ENCODE measurements at regions not wholly inside any gene's neighbourhood (a gene's known extent, or its start where the extent isn't known, plus 50 kb on each side); places are given as distances from the start of the nearest gene placed in this dataset.
"Not testable (repeated sequence)": the region's sequence is repeated elsewhere in the genome, so short reads cannot be mapped to it uniquely, and the experiment has no call there.

DNA sequence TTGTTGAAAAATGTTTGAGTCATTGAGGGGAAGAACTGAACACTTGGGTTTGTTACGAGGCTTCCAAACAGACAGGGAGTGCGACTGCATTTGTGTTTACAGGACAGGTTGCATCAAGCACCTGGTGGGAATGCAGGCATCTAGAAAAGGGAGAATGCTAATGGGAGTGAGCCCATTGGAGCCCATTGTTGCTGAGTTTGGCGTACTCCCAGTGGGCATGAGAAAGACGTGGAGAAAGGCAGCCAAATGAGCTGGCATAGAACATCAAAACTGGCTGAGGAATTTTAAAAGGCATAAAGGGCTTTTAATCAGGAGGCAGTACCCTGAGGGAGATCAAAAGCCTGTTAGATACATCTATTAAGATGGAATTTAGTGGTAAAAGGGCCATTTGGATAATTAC, 171.6 kb upstream of the NPSR1 start:
- no peak for DNase-seq (ENCODE audit: low read depth in 2 of 2)

- no peak for DNase-seq (ENCODE audit: low read depth in 2 of 2)
Measured at GRCh38 chr7:34487391-34488115, 170.5 kb upstream of the NPSR1 start.

DNA sequence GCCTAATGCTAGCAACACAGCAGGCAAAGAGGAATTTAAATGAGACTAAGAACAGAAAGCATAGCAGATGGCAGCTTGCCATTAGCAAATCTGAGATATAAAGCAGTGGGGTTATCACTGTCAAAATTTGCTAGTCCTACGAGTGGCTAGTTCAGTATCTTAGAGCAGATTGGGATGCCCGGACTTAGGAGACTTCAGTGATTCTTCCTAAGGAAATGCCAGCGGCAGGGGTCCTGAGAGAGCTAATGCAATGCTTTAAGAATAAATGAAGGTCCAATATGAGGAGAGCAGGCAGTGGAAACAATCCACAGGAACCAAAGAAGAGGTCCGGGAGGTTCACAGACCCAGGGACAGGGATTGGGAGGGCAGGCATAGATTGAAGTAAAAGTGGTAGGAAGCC, 169.3 kb upstream of the NPSR1 start:
- no peak for DNase-seq (ENCODE audit: low read depth in 2 of 2)

DNA sequence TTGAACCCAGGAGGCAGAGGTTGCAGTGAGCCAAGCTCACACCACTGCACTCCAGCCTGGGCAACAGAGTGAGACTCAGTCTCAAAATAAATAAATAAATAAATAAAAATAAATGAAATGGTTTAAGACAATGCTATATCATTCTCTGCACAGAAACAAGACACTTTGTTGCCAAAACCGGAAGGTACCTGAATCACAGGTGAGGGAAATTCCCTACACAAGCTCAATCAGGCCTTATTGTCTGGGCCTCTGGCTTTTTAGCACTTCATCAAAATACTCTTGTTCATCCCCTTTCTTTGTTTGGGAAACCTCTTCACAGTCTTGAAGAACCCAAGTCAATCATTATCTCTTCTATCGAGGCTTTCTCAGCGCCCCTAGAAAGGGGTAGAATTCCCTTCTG, 166.1 kb upstream of the NPSR1 start:
- DNase-seq (ENCODE audit: low read depth in 2 of 2): no peak

GRCh38 chr7:34493752-34494151, 164.3 kb upstream of the NPSR1 start:
- no peak for DNase-seq (ENCODE audit: low read depth in 2 of 2)

DNA sequence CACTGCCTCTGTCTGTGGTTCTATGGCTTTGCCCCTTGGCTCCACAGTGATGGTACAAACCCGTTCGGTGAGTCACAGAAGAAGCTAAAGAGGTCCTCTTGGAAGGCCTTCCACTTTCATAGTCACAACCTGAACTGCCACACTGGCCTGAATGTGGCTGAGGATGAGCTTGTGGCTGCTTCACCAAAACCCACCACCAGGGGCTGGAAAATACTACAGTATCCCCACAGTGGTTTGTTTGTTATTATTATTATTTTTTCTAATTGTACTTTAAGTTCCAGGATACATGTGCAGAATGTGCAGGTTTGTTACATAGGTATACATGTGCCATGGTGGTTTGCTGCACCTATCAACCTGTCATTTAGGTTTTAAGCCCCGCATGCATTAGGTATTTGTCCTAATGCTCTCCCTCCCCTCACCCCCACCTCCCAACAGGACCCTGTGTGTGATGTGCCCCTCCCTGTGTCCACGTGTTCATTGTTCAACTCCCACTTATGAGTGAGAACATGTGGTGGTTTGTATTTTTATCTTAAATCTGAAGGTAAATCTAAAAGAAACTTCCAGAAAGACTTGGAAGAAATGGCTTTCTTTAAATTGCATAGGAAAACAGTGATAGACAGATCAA, 160.8 kb upstream of the NPSR1 start:
- DNase-seq (ENCODE audit: low read depth in 2 of 2): no peak

GRCh38 chr7:34501156-34501555, 156.9 kb upstream of the NPSR1 start:
- DNase-seq (ENCODE audit: low read depth in 2 of 2): no peak

GRCh38 chr7:34507191-34507590, 150.8 kb upstream of the NPSR1 start:
- DNase-seq (ENCODE audit: low read depth in 2 of 2): no peak

DNA sequence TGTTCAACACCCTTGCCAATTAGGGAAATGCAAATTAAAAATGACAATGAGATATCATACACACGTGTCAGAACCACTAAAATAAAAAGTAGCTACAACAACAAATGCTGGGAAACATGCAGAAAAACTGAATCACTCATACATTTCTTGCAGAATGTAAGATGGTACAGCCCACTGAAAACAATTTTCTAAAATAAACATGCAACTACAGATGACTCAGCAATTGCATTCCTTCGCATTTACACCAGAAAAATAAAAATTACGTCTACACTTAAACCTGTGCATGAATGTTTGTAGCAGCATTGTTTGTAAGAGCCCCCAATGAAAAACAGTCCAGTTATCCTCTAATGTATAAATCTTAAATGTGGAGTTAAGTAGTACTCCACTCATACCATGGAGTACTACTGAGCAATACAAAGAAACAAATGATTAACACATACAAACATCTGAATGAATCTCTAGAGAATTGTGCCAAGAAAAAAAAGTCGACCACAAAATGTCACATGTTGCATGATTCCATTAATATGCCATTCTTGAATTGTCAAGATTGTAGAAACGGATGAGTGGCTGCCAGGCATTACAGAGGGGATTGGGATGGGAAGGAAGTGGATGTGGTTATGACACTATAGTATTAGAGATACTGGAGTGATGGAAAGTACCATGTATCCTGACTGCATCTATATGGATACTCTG, 134.6 kb upstream of the NPSR1 start:
- no peak for DNase-seq (ENCODE audit: low read depth in 2 of 2)

DNA sequence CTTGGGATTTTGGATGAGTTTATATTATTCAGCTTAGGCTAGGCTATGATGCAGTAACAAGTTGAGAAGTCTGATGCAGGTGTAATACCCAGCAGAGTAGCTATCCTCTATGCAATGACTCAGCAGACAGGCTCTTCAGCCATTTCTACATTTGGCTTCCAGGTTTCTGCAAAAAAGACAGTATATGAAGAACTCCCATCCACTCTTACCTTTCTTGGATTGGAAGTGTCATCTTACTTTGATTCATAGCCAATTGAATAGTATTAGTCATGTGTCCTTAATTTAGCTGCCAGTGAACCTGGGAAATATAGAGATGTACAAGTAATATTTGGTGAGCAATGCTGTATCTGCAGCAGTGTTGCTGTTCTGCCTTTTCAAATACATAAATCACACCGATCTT, 127.8 kb upstream of the NPSR1 start:
- DNase-seq (ENCODE audit: low read depth in 2 of 2): no peak

DNA sequence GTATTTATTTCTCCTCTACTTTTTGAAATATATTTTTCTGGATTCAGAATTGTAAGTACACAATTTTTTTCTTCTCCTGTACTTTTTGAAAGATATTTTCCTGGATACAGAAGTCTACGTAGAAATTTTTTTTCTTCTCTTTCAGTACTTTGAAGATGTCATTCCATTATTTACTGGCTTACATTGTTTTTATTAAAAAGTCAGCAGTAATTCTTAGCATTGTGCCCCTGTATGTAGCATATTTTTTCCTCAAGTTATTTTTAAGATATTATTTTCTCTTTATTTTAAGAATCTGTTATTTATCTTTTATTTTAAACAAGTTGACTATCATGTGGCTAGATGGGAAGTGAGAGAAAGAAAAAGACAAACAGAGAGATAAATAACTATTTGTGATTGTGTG, 119.0 kb upstream of the NPSR1 start:
- DNase-seq (ENCODE audit: low read depth in 2 of 2): no peak

- DNase-seq (ENCODE audit: low read depth in 2 of 2): no peak
Measured at GRCh38 chr7:34544621-34545020, 113.4 kb upstream of the NPSR1 start.

DNA sequence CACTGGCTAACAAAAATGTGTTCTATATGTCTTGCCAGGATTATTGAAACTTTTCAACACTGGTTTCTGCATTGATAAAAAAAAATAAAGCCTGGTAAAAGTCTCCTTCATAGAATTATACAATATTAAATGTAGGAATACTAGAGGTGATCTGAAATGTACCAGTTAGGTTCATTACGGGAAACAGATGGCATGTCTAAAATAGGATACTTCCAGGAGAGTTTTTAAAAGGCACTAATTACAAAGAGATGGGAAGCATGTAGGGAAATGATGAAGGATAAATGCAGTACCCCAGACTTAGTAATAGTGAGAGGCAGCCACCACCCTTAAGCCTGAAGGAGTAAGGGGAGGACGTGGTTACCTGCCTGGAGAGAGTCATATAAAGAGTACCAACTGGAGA, 107.0 kb upstream of the NPSR1 start:
- DNase-seq (ENCODE audit: low read depth in 2 of 2): no peak

GRCh38 chr7:34552502-34552901, 105.5 kb upstream of the NPSR1 start:
- DNase-seq (ENCODE audit: low read depth in 2 of 2): no peak

- DNase-seq (ENCODE audit: low read depth in 2 of 2): no peak
Measured at GRCh38 chr7:34558022-34558421, 100.0 kb upstream of the NPSR1 start.

DNA sequence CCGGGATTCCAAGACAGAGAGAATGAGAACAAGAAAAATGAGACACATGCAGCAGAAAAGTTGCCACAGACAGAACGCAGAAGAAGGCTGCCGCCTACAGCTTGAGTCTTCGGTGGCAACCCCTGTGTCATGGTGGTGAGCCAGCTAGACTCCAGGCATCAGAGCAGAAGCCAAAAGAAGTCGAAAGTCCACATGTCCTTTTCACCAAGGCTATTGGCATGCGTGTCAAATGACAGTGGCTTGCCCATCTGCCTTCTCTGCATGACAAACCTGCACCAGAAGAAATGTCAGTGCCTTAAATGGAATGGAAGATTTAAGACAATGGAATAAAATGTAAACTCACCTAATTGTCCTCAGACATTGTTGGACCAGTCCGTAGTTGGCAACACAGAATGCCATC, 93.9 kb upstream of the NPSR1 start:
- no peak for DNase-seq (ENCODE audit: low read depth in 2 of 2)

GRCh38 chr7:34567906-34568305, 90.1 kb upstream of the NPSR1 start:
- DNase-seq (ENCODE audit: low read depth in 2 of 2): no peak

DNA sequence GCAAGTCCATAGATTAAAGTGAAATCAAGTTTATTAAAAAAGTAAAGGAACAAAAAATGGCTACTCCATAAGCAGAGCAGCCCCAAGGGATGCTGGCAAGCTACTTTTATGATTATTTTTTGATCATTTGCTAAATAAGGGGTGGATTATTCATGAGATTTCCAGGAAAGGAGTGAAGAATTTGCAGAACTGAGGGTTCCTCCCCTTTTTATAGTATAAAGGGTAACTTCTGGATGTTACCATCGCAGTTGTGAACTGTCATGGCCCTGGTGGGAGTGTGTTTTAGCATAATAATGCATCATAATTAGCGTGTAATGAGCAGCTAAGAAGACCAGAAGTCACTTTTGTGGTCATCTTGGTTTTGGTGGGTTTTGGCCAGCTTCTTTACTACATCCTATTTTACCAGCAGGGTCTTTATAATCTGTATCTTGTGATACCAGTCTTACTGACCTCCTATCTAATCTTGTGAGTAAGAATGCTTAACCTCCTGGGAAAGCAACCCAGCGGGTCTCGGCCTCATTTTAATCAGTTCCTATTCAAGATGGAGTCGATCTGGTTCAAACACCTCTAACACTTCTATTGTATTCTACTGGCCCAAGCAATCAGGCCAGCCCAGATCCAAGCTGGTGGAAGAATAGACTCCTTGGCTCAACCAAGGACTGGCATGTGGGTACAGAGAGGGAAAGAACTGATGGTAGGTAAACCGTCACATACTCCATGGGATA, 87.9 kb upstream of the NPSR1 start:
- no peak for DNase-seq (ENCODE audit: low read depth in 2 of 2)

- no peak for DNase-seq (ENCODE audit: low read depth in 2 of 2)
Measured at GRCh38 chr7:34575006-34575405, 83.0 kb upstream of the NPSR1 start.

- DNase-seq (ENCODE audit: low read depth in 2 of 2): not testable (repeated sequence)
Measured at GRCh38 chr7:34577934-34578333, 80.1 kb upstream of the NPSR1 start.

- DNase-seq (ENCODE audit: low read depth in 2 of 2): not testable (repeated sequence)
Measured at GRCh38 chr7:34581698-34582097, 76.3 kb upstream of the NPSR1 start.

- DNase-seq (ENCODE audit: low read depth in 2 of 2): no peak
Measured at GRCh38 chr7:34584526-34584925, 73.5 kb upstream of the NPSR1 start.

- no peak for DNase-seq (ENCODE audit: low read depth in 2 of 2)
Measured at GRCh38 chr7:34596887-34597286, 61.1 kb upstream of the NPSR1 start.

Measured in stimulated activated CD8-positive, alpha-beta memory T cell treated with anti-CD3 and anti-CD28 coated beads, Interleukin-7, amount 100 ng/mL, for 4 hours (primary cell).